Nephron progenitor cell (in vitro differentiated cells): ENCODE measurements at regions not wholly inside any gene's neighbourhood (a gene's known extent, or its start where the extent isn't known, plus 50 kb on each side); places are given as distances from the start of the nearest gene placed in this dataset.

Experiments used
- DNase-seq: peaks from one replicate; pipeline ENCODE4 v3.0.0; 2021
- H3K27ac Mint-ChIP-seq: 2 replicates; pipeline ENCODE4 v1.8.0; 2021; ENCODE audit warnings: mild to moderate bottlenecking, moderate library complexity, mixed read lengths
- H3K27me3 Mint-ChIP-seq: 2 replicates; pipeline ENCODE4 v1.8.0; 2021; ENCODE audit warnings: mild to moderate bottlenecking, low read depth, mixed read lengths; ENCODE audit not compliant: poor library complexity
- H3K36me3 Mint-ChIP-seq: 2 replicates; pipeline ENCODE4 v1.8.0; 2021; ENCODE audit warnings: low read depth, mixed read lengths
- H3K4me1 Mint-ChIP-seq: 2 replicates; pipeline ENCODE4 v1.8.0; 2021; ENCODE audit warnings: mixed read lengths
- H3K4me3 Mint-ChIP-seq: 2 replicates; pipeline ENCODE4 v1.8.0; 2021; ENCODE audit warnings: mild to moderate bottlenecking, moderate library complexity, mixed read lengths
- H3K9me3 Mint-ChIP-seq: 2 replicates; pipeline ENCODE4 v1.8.0; 2021; ENCODE audit warnings: mild to moderate bottlenecking, moderate library complexity, mixed read lengths
- CTCF ChIP-seq: fragments of 200-600 bp; sonication (generic); IDR thresholded peaks from 2 replicates; pipeline ENCODE4 v1.5.0; 2021; ENCODE audit warnings: antibody characterized with exemption

- Mint-ChIP-seq H3K4me1 (peaks cover 8% of the 10 kb centered on the region), H3K4me3 (no peak overlapping the region), H3K27me3 (peaks cover 2% of the 10 kb centered on the region), H3K9me3 (peaks cover 4% of the 10 kb centered on the region), H3K36me3 (no peaks in the 10 kb centered on the region), H3K27ac (no peak overlapping the region)
- TF ChIP-seq CTCF, result no peak
- no peak for DNase-seq
Observed at GRCh38 chr16:52871481-52871880, 181.2 kb downstream of the CHD9NB start.

DNA sequence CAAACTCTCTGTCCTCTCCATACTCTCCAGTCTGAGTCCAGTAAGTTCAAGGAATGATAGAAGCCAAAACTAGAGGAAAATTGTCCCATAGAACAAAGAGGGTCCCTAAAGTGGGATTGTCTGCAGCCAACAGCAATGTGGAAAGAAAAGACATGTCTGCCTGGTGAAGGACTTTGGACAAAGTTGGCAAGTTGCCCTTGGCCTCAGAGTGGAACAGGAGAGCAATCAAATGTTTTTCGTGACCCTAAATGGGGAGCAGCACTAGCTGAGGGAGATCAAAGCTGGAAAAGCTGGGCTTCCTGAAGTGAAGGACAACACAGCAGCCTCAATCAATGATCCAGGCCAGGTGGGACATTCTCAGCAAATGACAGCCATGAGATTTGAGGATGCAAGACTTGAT is 183.5 kb downstream of the CHD9NB start:
- H3K27me3 Mint-ChIP-seq, result peaks cover 2% of the 10 kb centered on the region
- no peak for DNase-seq

GRCh38 chr16:52863000-52863399 is 189.7 kb downstream of the CHD9NB start:
- no peak for DNase-seq
- H3K27ac Mint-ChIP-seq, result no peak overlapping the region
- no peaks in the 10 kb centered on the region for H3K4me1 Mint-ChIP-seq
- peaks cover 1% of the 10 kb centered on the region for H3K27me3 Mint-ChIP-seq
- no peaks in the 10 kb centered on the region for H3K36me3 Mint-ChIP-seq
- no peak overlapping the region for H3K4me3 Mint-ChIP-seq
- H3K9me3 Mint-ChIP-seq, result no peaks in the 10 kb centered on the region
- TF ChIP-seq CTCF, result no peak

More for the DNA sequence above, 183.5 kb downstream of the CHD9NB start:
- no peak for TF ChIP-seq CTCF
- H3K9me3 Mint-ChIP-seq, result peaks cover 4% of the 10 kb centered on the region
- peaks cover 8% of the 10 kb centered on the region for H3K4me1 Mint-ChIP-seq
- no peaks in the 10 kb centered on the region for H3K36me3 Mint-ChIP-seq
- no peak overlapping the region for H3K27ac Mint-ChIP-seq
- H3K4me3 Mint-ChIP-seq, result no peak overlapping the region

DNA sequence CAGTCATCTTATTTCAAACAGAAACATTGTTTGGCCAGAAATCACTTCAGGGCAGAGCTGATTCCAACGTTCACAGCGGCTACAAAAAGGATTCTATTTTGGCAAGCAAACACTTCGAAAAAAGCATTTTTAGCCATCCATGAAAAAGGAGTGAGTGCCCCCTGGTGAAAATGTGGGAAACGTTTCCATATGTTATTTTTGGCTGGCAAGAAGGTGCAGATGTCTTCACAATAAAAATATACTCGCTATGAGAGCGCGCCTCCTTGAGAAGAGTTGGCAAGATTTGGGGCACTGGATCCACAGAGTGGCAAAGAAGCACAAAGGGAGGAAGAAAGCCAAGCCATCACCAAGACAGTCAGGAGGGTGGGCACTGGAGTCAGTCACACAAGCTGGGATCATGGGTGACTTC is 191.1 kb downstream of the CHD9NB start:
- Mint-ChIP-seq H3K9me3 (no peaks in the 10 kb centered on the region), H3K4me1 (no peaks in the 10 kb centered on the region), H3K27ac (no peak overlapping the region), H3K4me3 (no peak overlapping the region), H3K27me3 (peaks cover 3% of the 10 kb centered on the region), H3K36me3 (no peaks in the 10 kb centered on the region)
- peak; percentile 40 for TF ChIP-seq CTCF
- DNase-seq, result peak; percentile 11

DNA sequence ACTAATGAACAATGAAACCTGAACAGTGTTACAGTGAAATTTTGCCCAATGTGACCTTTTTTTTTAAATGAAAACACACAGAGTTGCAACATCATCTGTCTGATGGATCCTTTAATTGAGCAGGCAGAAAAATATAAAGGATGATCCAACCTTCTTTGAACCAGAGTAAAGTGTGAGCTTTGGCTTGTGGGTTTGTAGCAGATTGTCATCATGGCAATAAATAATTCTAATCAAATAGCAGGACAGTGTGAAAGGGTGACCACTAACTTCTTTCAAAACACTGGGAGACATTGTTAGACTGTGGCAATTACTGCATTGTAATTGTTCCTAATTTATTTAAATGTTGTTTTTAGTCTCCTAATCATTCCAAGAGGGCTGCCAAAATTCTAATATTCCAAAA is 197.2 kb downstream of the CHD9NB start:
- H3K27me3 Mint-ChIP-seq, result peaks cover 6% of the 10 kb centered on the region
- no peak overlapping the region for H3K27ac Mint-ChIP-seq
- peaks cover 24% of the 10 kb centered on the region for H3K9me3 Mint-ChIP-seq
- no peak for TF ChIP-seq CTCF
- DNase-seq, result no peak
- no peaks in the 10 kb centered on the region for H3K36me3 Mint-ChIP-seq
- H3K4me3 Mint-ChIP-seq, result no peak overlapping the region
- no peaks in the 10 kb centered on the region for H3K4me1 Mint-ChIP-seq

DNA sequence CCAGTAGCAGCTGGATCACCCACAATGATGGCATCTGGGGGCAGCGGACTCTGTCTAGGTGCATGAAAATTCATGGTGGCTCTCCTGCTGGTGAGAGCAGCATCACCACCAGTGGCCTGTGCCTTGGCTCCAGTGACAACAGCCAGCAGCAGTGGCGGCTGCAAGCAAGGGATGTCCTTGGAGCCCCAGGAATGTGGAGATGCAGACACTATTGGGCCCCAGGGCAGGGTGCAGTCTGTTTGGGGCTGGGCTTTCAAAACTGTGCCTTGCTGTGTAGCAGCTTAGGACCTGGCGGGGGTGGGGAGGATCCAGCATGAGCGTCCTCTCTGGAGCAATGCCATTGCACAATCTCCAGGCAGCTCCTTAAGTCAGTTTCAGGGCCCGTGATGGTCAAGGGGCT is 199.7 kb downstream of the CHD9NB start:
- peaks cover 43% of the 10 kb centered on the region for H3K9me3 Mint-ChIP-seq
- DNase-seq, result no peak

More for the DNA sequence above, 199.7 kb downstream of the CHD9NB start:
- Mint-ChIP-seq H3K4me3 (no peak overlapping the region), H3K27me3 (peaks cover 4% of the 10 kb centered on the region), H3K36me3 (no peaks in the 10 kb centered on the region), H3K27ac (no peak overlapping the region), H3K4me1 (no peaks in the 10 kb centered on the region)
- TF ChIP-seq CTCF, result no peak
